T-helper 17 cell (primary cell): ENCODE measurements at regions not wholly inside any gene's neighbourhood (a gene's known extent, or its start where the extent isn't known, plus 50 kb on each side); places are given as distances from the start of the nearest gene placed in this dataset.
A peak's percentile ranks its signal among the peaks of the same experiment; 100 is the strongest.
"Not testable (repeated sequence)": the region's sequence is repeated elsewhere in the genome, so short reads cannot be mapped to it uniquely, and the experiment has no call there.

ENCODE experiments used
- ATAC-seq: fragments of 150-1000 bp; cut with Tn5 transposase; 2 replicates; pipeline ENCODE4 v1.10.0; 2021; ENCODE audit warnings: mild to moderate bottlenecking, moderate library complexity
- DNase-seq, 3 donors: peaks; one replicate each; pipeline versions ENCODE4 v3.0.0 to v3.0.0-alpha.2; 2020 to 2021
- H3K9me3 ChIP-seq: one replicate; pipeline ENCODE4 v1.7.0; 2013; ENCODE audit warnings: low read length, mild to moderate bottlenecking; ENCODE audit not compliant: control insufficient read depth, poor library complexity, severe bottlenecking
- H3K27ac Mint-ChIP-seq: one replicate; pipeline ENCODE4 v1.8.0; 2022; ENCODE audit warnings: mild to moderate bottlenecking, moderate library complexity, mixed read lengths
- H3K27me3 Mint-ChIP-seq: one replicate; pipeline ENCODE4 v1.8.0; 2022; ENCODE audit warnings: mixed read lengths
- H3K36me3 Mint-ChIP-seq: one replicate; pipeline ENCODE4 v1.8.0; 2022; ENCODE audit warnings: low read depth, mixed read lengths
- H3K4me1 Mint-ChIP-seq: one replicate; pipeline ENCODE4 v1.8.0; 2022; ENCODE audit warnings: mild to moderate bottlenecking, mixed read lengths
- H3K4me3 Mint-ChIP-seq: one replicate; pipeline ENCODE4 v1.8.0; 2022; ENCODE audit warnings: mild to moderate bottlenecking, moderate library complexity, mixed read lengths

DNA sequence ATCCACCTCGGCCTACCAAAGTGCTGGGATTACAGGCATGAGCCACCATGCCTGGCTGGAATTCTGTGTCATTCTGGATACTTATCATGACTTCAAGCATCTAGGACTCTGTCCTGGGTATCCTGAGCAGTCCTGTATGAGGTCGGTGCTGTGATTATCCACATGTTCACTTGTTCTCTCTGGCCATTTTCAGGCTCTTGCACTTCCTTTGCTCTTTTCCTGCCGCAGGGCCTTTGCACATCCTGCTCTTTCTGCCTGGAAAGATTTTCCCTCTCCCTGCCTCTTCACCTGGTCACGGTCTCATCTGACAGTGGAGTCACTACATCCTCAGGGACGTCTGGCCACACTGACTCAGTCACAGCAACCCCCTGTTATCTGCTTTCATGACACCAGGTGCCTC lies 184.6 kb upstream of the OSBPL11 start:
- not testable (repeated sequence) for H3K4me1 Mint-ChIP-seq, H3K4me3 Mint-ChIP-seq, H3K27ac Mint-ChIP-seq, ATAC-seq, DNase-seq, H3K27me3 Mint-ChIP-seq, H3K36me3 Mint-ChIP-seq, H3K9me3 ChIP-seq

DNA sequence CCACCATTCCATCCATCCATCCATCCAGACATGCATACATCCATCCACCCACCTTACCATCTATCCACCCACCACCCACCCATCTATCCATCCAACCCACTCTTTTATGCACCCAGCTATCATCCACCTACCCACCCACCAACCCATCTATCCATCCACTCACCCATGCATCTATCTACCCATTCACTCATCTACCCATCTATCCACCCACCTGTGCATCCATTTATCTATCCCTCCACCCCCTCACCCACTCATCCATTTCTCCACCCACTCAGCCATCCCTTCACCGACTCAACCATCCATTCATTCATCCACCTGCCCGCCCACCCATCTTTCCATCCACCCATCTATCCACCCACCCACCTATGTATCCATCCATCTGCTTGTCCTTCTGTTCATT lies 186.4 kb upstream of the OSBPL11 start:
- not testable (repeated sequence) for ATAC-seq, H3K36me3 Mint-ChIP-seq, H3K27me3 Mint-ChIP-seq, H3K27ac Mint-ChIP-seq, H3K4me1 Mint-ChIP-seq, DNase-seq, H3K9me3 ChIP-seq, H3K4me3 Mint-ChIP-seq

DNA sequence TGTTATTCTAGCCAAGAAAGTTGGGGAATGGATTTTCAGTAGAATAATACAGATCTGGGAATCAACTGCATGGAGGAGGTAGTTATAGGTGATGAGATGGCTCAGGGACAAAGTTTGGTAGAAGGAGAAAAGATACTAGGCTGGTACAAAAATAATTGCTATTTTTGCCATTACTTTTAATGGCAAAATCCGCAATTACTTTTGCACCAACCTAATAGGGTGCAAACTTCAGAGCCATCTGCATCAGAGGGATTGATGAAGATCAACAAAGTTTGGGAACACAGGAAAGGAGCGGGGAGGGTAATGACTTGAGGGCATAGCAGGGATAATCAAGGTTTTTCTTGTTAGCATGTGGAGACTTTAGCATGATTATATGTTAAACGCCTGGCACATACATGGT lies 178.7 kb upstream of the ROPN1B start:
- not testable (repeated sequence) for H3K27ac Mint-ChIP-seq, DNase-seq, H3K4me3 Mint-ChIP-seq, H3K27me3 Mint-ChIP-seq, ATAC-seq, H3K9me3 ChIP-seq, H3K36me3 Mint-ChIP-seq, H3K4me1 Mint-ChIP-seq

DNA sequence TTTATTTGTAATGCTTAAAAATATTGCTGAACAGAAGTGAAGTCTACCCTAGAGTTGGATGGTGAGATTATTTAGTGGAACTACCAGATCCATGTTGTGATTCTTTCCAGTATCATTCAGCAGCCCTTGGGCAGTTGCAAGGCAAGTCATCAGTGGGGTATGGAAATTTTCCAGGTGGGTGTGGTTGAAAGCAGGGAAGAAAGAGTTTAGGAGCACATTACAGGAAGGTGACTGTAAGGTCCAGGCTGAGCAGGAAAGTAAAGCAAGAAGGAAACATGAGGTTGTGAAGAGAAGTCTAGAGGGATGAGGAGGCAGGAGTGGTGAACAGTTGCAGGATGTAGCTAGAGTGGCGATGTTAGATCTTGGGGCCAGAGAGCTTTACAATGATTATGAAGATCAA lies 178.0 kb upstream of the ROPN1B start:
- DNase-seq, H3K9me3 ChIP-seq, ATAC-seq, H3K27me3 Mint-ChIP-seq, H3K27ac Mint-ChIP-seq, H3K4me1 Mint-ChIP-seq, H3K36me3 Mint-ChIP-seq, H3K4me3 Mint-ChIP-seq: not testable (repeated sequence)

DNA sequence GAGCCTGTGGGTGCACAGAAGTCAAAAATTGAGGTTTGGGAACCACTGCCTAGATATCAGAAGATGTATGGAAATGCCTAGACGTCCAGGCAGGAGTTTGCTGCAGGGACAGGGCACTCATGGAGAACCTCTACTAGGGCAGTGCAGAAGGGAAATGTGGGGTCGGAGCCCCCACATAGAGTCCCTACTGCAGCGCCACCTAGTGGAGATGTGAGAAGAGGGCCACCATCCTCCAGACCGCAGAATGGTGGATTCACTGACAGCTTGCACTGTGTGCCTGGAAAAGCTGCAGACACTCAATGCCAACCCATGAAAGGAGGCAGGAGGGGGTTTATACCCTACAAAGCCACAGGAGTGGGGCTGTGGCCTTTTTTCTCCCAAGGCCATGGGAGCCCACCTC lies 159.0 kb upstream of the ROPN1B start:
- H3K9me3 ChIP-seq, H3K4me1 Mint-ChIP-seq: not testable (repeated sequence)

DNA sequence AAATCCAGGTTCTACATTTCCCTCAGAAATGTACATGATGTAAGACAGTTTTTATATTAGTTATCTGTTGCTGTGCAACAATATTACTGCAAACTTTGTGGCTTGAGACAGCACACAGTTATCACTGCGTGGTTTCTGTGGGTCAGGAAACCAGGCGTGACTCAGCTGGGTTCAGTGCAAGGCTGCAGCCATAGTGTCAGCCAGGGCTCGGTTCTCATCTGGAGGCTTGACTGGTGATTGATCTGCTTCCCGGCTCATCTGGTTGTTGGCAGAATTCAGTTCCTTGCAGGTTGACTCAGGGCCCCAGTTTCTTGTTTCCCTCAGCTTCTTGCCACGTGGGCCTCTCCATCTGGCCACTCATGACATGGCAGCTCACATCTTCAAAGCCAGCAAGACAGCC lies 146.8 kb upstream of the ROPN1B start:
- H3K27me3 Mint-ChIP-seq, H3K4me1 Mint-ChIP-seq, ATAC-seq, H3K9me3 ChIP-seq, H3K36me3 Mint-ChIP-seq, H3K4me3 Mint-ChIP-seq, H3K27ac Mint-ChIP-seq: not testable (repeated sequence)
- peak in 1 of 3 donors; percentile 13 for DNase-seq

More for the DNA sequence above, 159.0 kb upstream of the ROPN1B start:
- H3K4me3 Mint-ChIP-seq, H3K27ac Mint-ChIP-seq, ATAC-seq, DNase-seq, H3K36me3 Mint-ChIP-seq, H3K27me3 Mint-ChIP-seq: not testable (repeated sequence)

DNA sequence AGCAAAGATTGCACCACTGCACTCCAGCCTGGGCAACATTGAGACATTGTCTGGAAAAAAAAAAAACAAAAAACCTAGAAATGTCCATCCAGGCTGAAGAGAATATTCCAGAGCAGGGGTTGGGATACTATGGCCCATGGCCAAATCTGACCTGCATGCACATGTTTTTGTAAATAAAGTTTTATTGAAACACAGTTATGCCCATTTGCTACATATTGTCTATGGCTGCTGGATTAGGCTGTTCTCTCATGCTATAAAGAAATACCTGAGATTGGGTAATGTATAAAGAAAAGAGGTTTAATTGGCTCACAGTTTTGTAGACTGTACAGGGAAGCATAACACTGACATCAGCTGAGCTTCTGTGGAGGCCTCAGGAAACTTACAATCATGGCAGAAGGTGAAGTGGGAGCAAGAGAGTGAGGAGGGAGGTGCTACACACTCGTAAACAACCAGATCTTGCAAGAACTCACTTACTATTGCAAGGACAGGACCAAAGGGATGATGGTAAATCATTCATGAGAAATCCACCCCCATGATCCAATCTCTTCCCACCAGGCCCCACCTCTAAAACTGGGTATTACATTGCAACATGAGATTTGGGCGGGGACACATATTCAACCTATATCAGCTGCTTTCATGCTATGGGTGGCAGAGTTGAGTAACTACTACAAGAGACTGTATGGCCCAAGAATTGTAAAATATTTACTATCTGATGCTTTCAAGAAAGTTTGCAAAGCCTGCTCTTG lies 137.8 kb upstream of the ROPN1B start:
- H3K4me3 Mint-ChIP-seq, H3K36me3 Mint-ChIP-seq, DNase-seq, H3K4me1 Mint-ChIP-seq, H3K27ac Mint-ChIP-seq, H3K9me3 ChIP-seq, ATAC-seq, H3K27me3 Mint-ChIP-seq: not testable (repeated sequence)

DNA sequence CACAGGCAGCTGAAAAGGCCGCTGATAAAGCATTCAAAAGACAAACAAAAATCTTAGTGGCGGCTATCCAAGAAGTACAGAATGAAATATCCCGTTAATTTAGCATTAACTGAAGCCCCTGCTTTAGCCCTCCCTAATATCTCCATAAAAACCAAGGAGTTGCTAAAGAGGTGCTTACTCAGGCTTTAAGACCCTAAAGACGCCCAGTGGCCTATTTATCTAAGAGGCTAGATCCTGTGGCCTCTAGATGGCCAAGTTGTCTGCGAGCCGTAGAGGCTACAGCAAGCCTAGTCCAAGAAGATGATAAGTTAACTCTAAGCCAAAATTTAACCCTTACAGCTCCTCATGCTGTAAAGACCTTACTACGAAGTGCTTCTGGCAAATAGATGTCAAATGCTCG lies 133.4 kb upstream of the ROPN1B start:
- Mint-ChIP-seq H3K4me3 (peak overlapping the region; percentile 85), H3K27ac (peak overlapping the region; percentile 97)
- ATAC-seq, H3K9me3 ChIP-seq, H3K36me3 Mint-ChIP-seq, H3K4me1 Mint-ChIP-seq, H3K27me3 Mint-ChIP-seq, DNase-seq: not testable (repeated sequence)

DNA sequence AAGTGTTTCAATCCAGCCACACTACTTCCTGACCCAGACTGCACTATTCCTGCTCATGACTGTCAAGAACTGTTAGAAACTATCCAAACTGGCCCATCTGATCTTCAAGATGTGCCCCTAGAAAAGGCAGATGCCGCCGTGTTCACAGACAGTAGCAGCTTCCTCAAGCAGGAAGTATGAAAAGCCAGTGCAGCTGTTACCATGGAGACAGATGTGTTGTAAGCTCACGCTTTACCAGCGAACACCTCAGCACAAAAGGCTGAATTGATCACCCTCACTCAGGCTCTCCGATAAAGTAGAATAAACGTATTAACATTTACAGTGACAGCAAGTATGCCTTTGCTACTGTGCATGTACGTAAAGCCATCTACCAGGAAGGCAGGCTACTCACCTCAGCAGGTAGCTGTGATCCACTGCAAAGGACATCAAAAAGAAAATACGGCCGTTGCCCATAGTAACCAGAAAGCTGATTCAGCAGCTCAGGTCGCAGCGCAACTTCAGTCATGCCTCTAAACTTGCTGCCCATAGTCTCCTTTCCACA lies 132.9 kb upstream of the ROPN1B start:
- not testable (repeated sequence) for H3K27me3 Mint-ChIP-seq, H3K4me1 Mint-ChIP-seq, H3K36me3 Mint-ChIP-seq, H3K9me3 ChIP-seq
- H3K4me3 Mint-ChIP-seq, result peak overlapping the region; percentile 85
- peak; percentile 16 to 47 (median 26) for DNase-seq
- ATAC-seq, result peak; percentile 21
- H3K27ac Mint-ChIP-seq, result peak overlapping the region; percentile 97

DNA sequence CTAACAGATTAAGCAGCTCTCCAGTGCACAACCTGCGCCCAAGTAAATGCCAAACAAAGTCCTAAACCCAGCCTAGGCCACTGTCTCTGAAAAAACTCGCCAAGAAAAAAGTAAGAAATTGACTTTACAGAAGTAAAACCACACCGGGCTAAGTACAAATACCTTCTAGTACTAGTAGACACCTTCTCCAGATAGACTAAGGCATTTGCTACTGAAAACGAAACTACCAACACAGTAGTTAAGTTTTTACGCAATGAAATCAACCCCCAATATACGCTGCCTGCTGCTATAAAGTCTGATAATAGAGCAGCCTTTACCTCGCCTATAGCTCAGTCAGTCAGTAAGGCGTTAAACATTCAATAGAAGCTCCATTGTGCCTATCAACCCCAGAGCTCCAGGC lies 132.2 kb upstream of the ROPN1B start:
- DNase-seq, H3K9me3 ChIP-seq, H3K4me1 Mint-ChIP-seq, H3K27me3 Mint-ChIP-seq, H3K36me3 Mint-ChIP-seq, ATAC-seq: not testable (repeated sequence)
- Mint-ChIP-seq H3K4me3 (peak overlapping the region; percentile 85), H3K27ac (peak overlapping the region; percentile 97)

DNA sequence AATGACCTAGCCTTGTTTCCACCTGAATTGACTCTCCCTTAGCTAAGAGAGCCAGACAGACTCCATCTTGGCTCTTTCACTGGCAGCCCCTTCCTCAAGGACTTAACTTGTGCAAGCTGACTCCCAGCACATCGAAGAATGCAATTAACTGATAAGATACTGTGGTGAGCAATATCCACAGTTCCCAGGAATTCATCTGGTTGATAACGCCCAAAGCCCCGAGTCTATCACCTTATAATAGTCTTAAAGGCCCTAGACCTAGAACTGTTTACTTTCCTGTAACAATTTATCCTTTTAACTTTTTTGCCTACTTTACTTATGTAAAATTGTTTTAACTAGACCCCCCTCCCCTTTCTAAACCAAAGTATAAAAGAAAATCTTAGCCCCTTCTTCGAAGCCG lies 130.1 kb upstream of the ROPN1B start:
- not testable (repeated sequence) for ATAC-seq, H3K4me3 Mint-ChIP-seq, H3K27ac Mint-ChIP-seq, H3K27me3 Mint-ChIP-seq, DNase-seq, H3K36me3 Mint-ChIP-seq, H3K4me1 Mint-ChIP-seq, H3K9me3 ChIP-seq

DNA sequence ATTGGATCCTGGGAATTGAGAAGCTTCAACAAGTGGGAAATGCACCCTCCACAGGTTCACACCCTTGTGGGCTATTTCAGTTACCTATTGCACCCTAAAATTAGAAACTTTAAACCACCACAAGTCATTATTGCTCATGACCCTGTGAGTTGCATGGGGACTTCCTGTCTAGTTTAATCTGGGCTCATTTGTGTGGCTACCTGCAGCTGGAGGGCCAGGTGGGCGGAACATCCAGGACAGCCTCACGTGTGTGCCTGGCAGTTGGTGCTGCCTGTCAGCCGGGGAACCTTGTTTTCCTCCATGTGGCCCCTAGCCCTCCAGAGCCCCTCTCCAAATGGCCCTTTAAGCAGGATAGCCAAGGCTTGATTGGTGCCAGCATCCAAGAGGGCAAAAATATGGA lies 128.5 kb upstream of the ROPN1B start:
- H3K36me3 Mint-ChIP-seq, H3K27me3 Mint-ChIP-seq, DNase-seq, H3K4me1 Mint-ChIP-seq, H3K4me3 Mint-ChIP-seq, ATAC-seq, H3K27ac Mint-ChIP-seq, H3K9me3 ChIP-seq: not testable (repeated sequence)

DNA sequence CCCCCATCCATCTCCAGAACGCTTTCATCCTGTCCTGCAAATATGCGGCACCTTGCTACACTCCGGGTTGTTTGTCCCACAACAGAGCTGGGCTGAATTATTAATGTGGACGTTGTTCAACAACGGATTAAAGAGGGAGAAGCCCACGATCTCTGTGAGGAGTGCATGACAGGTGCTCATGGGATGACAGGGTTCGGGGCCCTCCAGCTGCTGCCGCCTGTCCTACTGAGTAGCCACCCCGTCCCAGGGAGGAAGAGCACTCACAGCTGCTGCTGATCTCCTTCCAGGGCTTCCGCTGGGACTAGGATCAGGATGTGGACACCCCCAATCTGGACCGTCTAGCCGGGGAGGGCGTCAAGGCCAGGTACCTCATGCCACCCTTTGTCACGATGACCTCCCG lies 121.0 kb upstream of the ROPN1B start:
- DNase-seq, H3K27me3 Mint-ChIP-seq, H3K4me3 Mint-ChIP-seq, H3K27ac Mint-ChIP-seq, H3K4me1 Mint-ChIP-seq, H3K9me3 ChIP-seq, ATAC-seq, H3K36me3 Mint-ChIP-seq: not testable (repeated sequence)

DNA sequence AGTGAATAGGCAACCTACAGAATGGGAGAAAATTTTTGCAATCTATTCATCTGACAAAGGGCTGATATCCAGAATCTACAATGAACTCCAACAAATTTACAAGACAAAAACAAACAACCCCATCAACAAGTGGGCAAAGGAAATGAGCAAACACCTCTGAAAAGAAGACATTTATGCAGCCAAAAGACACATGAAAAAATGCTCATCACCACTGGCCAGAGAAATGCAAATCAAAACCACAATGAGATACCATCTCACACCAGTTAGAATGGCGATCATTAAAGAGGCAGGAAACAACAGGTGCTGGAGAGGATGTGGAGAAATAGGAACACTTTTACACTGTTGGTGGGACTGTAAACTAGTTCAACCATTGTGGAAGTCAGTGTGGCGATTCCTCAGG lies 114.0 kb upstream of the ROPN1B start:
- H3K27me3 Mint-ChIP-seq, DNase-seq, H3K4me3 Mint-ChIP-seq, H3K9me3 ChIP-seq, H3K36me3 Mint-ChIP-seq, ATAC-seq, H3K4me1 Mint-ChIP-seq, H3K27ac Mint-ChIP-seq: not testable (repeated sequence)
